HG03460 (cell line): ENCODE measurements at regions not wholly inside any gene's neighbourhood (a gene's known extent, or its start where the extent isn't known, plus 50 kb on each side); places are given as distances from the start of the nearest gene placed in this dataset.

Source experiments
- ATAC-seq: cut with Tn5 transposase; IDR thresholded peaks from one replicate; pipeline ENCODE4 v1.9.1; 2021; ENCODE audit not compliant: unreplicated experiment

GRCh38 chr4:135236048-135236447 is 1034.5 kb upstream of the PABPC4L start:
- ATAC-seq: no peak

DNA sequence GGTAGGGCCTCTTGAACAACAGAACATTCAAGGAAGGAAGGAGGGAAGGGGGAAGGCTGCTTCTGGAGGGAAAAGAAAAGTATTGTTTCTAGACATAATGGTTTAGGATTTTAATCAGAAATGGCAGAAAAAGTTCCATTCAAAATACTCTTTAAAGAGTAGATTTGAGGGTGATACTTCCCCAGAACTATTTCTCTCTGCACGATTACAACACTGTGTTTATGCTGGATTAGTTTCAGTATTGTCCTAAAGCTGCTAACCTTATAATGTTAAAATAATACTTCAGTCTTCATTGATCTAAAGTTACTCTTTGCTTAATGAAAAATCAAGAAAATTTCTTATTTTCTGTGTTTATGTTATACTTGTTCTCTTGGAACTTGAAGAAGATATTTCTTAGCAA is 1026.3 kb upstream of the PABPC4L start:
- no peak for ATAC-seq

DNA sequence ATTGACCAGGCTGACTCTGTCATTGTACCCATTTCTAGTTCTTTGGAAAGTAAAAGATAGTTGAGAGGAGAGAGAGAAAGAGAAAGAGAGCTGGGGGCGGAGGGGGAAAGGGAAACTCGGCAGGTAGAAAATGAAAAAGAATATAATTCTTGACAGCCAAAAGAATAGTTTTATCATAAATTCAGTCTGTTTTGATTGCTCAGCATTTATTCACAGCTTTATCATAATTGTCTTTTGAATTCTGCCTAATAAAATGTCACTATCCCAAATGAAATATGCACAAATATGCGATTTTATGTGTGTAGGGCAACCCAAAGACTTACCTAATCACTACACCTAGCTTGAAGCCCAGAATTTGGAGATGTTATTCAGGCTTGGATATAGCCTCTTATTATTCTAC is 1024.0 kb upstream of the PABPC4L start:
- no peak for ATAC-seq

DNA sequence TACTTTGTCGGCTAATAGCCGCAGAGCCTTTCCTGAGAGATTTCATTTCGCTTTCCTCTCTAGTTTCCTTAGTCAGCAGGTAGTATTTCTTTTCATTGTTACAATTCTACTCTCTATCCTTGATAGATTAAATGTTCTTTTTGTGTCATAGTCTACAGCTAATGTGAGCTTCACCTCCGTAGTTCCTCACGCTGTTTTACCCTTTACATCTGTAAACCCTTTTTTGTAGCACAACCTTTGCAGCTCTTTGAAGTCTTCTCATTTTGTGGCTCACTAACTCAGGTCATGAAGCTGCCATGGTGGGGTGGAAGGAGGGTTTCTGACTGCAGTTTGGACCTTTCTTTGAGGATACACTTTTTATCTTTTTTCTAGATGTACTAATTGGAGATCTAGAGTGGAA is 1008.8 kb upstream of the PABPC4L start:
- ATAC-seq: no peak

- no peak for ATAC-seq
Measured at GRCh38 chr4:135207531-135207930, 1005.9 kb upstream of the PABPC4L start.

DNA sequence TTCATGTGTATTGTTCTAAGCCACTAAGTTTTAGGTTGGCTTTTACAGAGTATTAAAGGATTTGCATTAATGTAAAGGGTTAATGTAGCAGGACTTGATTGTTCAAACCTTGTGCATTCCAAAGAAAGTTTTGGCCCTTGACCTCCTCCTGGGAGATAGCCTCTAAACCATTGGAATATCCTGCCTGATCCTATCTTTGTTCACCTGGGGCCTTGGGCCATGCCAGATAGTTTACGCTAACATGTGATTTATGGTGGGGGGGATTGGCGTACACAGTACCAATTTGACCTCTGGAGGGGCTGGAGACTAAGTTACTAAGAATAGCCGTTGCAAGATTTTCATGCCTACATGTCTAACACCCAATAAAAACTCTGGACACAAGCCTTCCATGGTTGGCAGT is 1002.7 kb upstream of the PABPC4L start:
- no peak for ATAC-seq

DNA sequence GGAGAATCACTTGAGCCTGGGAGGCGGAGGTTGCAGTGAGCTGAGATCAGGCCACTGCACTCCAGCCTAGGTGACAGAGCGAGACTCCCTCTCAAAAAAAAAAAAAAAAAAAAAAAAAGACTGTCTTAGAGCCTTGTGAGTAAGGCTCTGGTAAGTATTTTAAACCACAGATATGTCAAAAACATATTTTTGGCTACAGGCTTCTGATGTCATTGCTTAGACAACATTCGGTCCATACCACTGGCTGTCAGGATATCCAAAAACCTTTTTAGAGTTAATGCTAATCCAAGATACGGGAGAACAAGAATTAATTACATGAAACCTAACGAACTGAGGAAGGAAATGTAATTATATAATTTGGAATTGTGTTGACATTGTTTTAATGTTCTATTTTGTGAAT is 999.5 kb upstream of the PABPC4L start:
- ATAC-seq: no peak

GRCh38 chr4:135197641-135198040 is 996.1 kb upstream of the PABPC4L start:
- no peak for ATAC-seq

- ATAC-seq: no peak
Measured at GRCh38 chr4:135194477-135194876, 992.9 kb upstream of the PABPC4L start.

DNA sequence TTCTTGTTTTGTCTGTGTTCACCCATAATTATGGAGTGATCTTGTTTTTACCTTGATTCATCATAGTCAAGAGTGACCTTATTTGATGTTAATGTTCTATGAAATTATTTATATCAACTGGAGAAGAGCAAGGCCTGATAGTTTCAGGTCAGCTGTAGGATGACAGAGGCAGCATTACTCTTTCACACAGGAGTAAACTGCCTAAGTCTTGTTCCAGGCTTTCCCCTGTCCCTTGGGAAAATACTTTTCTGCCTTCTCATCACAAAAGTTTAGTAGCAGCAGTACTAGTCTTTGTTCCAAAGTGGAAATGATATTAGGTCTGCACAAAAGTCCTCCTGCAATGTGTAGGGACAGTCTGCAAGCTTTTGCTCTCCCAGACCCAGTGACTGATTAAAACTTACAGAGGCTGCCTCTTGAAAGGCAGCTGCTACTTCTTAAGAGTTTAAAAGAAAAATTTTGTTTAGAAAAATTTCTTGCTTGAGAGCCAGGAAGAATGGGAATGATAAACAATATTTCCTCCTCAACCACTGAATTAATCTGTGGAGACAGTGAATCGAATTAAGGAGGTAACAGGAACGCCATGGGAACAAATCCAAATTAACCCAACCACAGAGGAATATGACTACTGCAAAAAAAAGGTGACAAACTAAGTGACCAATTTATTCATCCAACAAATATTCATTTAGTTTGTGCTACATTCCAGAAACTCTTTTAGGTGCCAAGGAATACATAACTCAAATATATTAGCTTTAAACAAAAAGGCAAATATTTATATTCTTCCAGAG is 991.4 kb upstream of the PABPC4L start:
- no peak for ATAC-seq

- no peak for ATAC-seq
Measured at GRCh38 chr4:135191596-135191995, 990.0 kb upstream of the PABPC4L start.

- ATAC-seq: no peak
Measured at GRCh38 chr4:135186002-135186401, 984.4 kb upstream of the PABPC4L start.

DNA sequence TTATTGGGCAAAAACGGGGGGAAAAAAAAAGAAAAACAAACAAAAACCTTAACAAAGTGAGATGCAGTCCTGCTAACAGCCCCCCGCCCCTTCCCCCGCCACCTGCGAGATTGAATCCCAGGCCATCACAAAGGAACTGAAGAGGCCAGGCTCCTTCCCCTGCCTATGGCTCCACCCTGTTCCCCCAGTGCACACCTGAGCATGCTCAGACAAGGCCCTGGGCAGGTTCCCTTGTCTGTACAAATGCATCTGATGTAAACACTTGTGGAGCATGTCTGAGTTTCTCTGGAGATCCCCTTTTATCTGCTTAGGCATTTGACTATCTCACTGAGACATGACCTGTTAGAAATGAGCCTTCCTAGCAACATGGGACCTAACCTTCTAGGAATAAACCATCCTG is 983.7 kb upstream of the PABPC4L start:
- ATAC-seq: no peak

DNA sequence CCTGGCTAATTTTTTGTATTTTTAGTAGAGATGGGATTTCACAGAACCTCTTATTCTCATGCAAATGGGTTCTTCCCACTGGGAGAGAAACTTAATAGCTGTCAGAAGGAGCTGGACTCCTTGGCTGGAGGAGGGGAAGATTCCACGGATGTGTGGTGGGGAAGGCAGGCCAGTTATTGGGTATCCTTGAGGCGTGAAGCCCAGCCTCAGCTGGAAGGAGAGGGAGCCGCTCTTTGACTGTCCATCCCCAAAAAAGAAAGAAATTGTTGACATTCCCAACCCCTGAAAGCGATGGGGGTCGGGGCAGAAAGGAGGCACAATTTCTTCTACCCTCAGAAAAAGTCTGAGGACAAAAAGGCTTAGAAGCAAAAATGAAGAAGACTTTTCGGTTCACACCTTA is 983.1 kb upstream of the PABPC4L start:
- ATAC-seq: no peak

GRCh38 chr4:135177321-135177720 is 975.7 kb upstream of the PABPC4L start:
- ATAC-seq: no peak

DNA sequence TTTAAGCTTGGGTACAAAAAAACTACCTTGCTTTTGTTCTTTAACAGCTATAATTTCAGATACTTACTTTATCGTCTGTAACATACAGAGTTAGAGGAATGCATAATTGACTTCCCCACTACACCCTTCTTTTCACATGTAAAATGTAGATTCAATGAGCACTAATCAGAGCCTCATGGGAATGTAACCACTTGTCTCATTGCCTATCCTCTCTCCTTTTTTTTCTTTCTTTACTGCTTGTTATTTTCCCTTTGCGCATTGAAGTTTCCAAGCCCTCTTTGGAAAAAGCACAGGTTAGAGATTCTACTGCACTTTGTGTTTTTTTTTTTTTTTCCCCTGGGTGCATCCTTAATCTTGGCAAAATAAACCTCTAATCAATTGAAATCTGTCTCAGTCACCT is 965.1 kb upstream of the PABPC4L start:
- ATAC-seq: no peak

DNA sequence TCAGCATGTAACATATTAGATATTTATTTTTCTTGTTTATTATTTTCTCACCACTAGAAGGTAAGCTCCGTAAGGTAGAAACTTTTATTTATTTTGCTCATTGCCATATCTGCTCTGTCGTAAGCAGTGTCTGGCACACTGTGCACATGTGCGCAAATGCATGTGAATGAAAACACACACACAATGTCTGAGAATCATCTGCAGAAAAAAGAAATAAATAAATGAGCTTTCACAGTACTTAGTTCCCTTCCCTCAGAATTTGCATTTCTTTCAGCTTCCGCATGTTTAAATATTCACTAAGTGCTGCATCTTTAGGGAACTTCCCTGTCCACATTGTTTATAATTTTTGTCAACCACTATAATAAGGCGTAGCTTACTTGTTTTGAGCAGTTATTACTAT is 963.0 kb upstream of the PABPC4L start:
- ATAC-seq: no peak

- ATAC-seq: no peak
Measured at GRCh38 chr4:135144498-135144897, 942.9 kb upstream of the PABPC4L start.

DNA sequence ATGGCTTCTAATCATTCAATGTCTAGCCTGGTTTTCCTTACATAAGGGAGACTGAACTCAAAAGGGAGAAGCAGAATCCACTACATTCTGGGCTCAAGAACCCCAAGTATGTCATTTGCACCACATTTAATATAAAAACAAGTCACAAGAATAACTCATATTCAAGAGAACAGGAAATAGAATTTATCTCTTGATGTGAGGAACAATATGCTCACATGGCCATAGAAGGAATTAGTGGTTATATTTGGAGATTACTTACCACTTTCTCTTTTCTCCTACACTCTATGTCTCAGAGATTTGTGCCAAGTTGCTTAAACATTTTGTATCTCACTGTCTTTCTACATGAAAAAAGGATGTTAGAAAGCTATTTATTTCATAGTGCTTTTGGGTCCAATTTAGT is 922.6 kb upstream of the PABPC4L start:
- no peak for ATAC-seq

- ATAC-seq: no peak
Measured at GRCh38 chr4:135123632-135124031, 922.0 kb upstream of the PABPC4L start.

GRCh38 chr4:135122457-135122856 is 920.9 kb upstream of the PABPC4L start:
- ATAC-seq: no peak

GRCh38 chr4:135120195-135120594 is 918.6 kb upstream of the PABPC4L start:
- no peak for ATAC-seq

GRCh38 chr4:135114079-135114478 is 912.5 kb upstream of the PABPC4L start:
- ATAC-seq: no peak
